Stomach (tissue), 4 donors: ENCODE measurements at regions not wholly inside any gene's neighbourhood (a gene's known extent, or its start where the extent isn't known, plus 50 kb on each side); places are given as distances from the start of the nearest gene placed in this dataset.

Source experiments
- EP300 ChIP-seq: sonication (generic); formaldehyde crosslinking; IDR thresholded peaks from one replicate; pipeline ENCODE4 v1.6.1; 2017; ENCODE audit warnings: antibody characterized with exemption
- POLR2A ChIP-seq, 4 donors: fragments of 450-650 bp; IDR thresholded peaks; one replicate each; pipeline ENCODE4 v1.6.1; 2016; ENCODE audit warnings: antibody characterized with exemption in 4 of 4, control low read depth in 2 of 4, mild to moderate bottlenecking in 1 of 4, moderate library complexity in 1 of 4

DNA sequence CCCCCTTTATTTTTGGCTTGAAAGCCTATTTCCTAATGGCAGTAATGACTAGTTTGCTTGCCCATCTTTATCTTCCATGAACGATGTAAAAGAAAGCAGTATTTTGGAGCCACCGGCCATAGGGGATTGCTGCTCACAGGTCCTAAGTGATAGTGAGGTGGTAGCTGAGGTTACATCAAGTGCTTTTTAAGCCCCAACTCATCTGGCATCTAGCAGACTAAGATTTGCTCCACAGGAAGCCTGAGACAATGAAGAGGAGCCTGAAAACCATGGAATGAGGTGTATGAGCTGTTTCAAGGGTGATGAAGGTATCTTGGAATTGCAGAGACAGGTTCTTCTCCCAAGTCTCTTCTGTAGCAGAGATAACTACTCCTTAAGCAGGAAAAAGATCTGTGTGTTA is 496.3 kb downstream of the XPNPEP1 start:
- no peak for TF ChIP-seq EP300
- no peak for TF ChIP-seq POLR2A (IDR thresholded peaks at IDR 0.05)
